ENCODE measurements at regions not wholly inside any gene's neighbourhood (a gene's known extent, or its start where the extent isn't known, plus 50 kb on each side); places are given as distances from the start of the nearest gene placed in this dataset.
A peak's percentile ranks its signal among the peaks of the same experiment; 100 is the strongest.

- no peaks in the 10 kb centered on the region for H3K9me3 ChIP-seq
- H3K4me3 ChIP-seq (ENCODE audit: low read depth, low read length), result no peak overlapping the region
- DNase-seq, result no peak
- no peaks in the 10 kb centered on the region for H3K4me1 ChIP-seq
- no peaks in the 10 kb centered on the region for H3K36me3 ChIP-seq
- H3K27me3 ChIP-seq, result no peaks in the 10 kb centered on the region
- TF ChIP-seq CTCF (IDR thresholded peaks at IDR 0.05; ENCODE audit: low read depth, low read length), result no peak
These were observed 70.3 kb downstream of the CAPZA3 start for GRCh38 chr12:18808221-18808620.

GRCh38 chr12:18810537-18811253 lies 72.8 kb downstream of the CAPZA3 start:
- no peak overlapping the region for H3K4me3 ChIP-seq (ENCODE audit: low read depth, low read length)
- H3K36me3 ChIP-seq, result no peaks in the 10 kb centered on the region
- H3K9me3 ChIP-seq, result no peaks in the 10 kb centered on the region
- peaks cover 3% of the 10 kb centered on the region; the same call in 1 of the 2 replicates for H3K4me1 ChIP-seq
- TF ChIP-seq CTCF (IDR thresholded peaks at IDR 0.05; ENCODE audit: low read depth, low read length), result no peak
- H3K27me3 ChIP-seq, result no peaks in the 10 kb centered on the region
- DNase-seq, result peak; percentile 16

- no peak for DNase-seq
- H3K9me3 ChIP-seq, result no peaks in the 10 kb centered on the region
- H3K36me3 ChIP-seq, result no peaks in the 10 kb centered on the region
- H3K4me1 ChIP-seq, result peaks cover 6% of the 10 kb centered on the region; the same call in 1 of the 2 replicates
- no peak for TF ChIP-seq CTCF (IDR thresholded peaks at IDR 0.05; ENCODE audit: low read depth, low read length)
- H3K27me3 ChIP-seq, result no peaks in the 10 kb centered on the region
- no peak overlapping the region for H3K4me3 ChIP-seq (ENCODE audit: low read depth, low read length)
These were observed 73.4 kb downstream of the CAPZA3 start for GRCh38 chr12:18811273-18811672.

GRCh38 chr12:18813753-18814152 lies 75.8 kb downstream of the CAPZA3 start:
- TF ChIP-seq CTCF (IDR thresholded peaks at IDR 0.05; ENCODE audit: low read depth, low read length), result no peak
- no peaks in the 10 kb centered on the region for H3K36me3 ChIP-seq
- no peaks in the 10 kb centered on the region for H3K27me3 ChIP-seq
- H3K4me3 ChIP-seq (ENCODE audit: low read depth, low read length), result no peak overlapping the region
- no peaks in the 10 kb centered on the region for H3K9me3 ChIP-seq
- DNase-seq, result no peak
- peaks cover 6% of the 10 kb centered on the region; the same call in 1 of the 2 replicates for H3K4me1 ChIP-seq

- Histone ChIP-seq H3K4me1 (peaks cover 6% of the 10 kb centered on the region; the same call in 1 of the 2 replicates), H3K9me3 (no peaks in the 10 kb centered on the region), H3K4me3 (ENCODE audit: low read depth, low read length) (no peak overlapping the region), H3K27me3 (no peaks in the 10 kb centered on the region), H3K36me3 (no peaks in the 10 kb centered on the region)
- no peak for DNase-seq
- TF ChIP-seq CTCF (IDR thresholded peaks at IDR 0.05; ENCODE audit: low read depth, low read length), result no peak
These were observed 80.8 kb downstream of the CAPZA3 start for GRCh38 chr12:18818579-18819268.

- Histone ChIP-seq H3K9me3 (no peaks in the 10 kb centered on the region), H3K27me3 (no peaks in the 10 kb centered on the region), H3K36me3 (no peaks in the 10 kb centered on the region), H3K4me3 (ENCODE audit: low read depth, low read length) (no peak overlapping the region), H3K4me1 (peaks cover 6% of the 10 kb centered on the region; the same call in 1 of the 2 replicates)
- no peak for TF ChIP-seq CTCF (IDR thresholded peaks at IDR 0.05; ENCODE audit: low read depth, low read length)
- no peak for DNase-seq
These were observed 81.6 kb downstream of the CAPZA3 start for GRCh38 chr12:18819484-18819883.
